ENCODE measurements at regions not wholly inside any gene's neighbourhood (a gene's known extent, or its start where the extent isn't known, plus 50 kb on each side); places are given as distances from the start of the nearest gene placed in this dataset.

DNA sequence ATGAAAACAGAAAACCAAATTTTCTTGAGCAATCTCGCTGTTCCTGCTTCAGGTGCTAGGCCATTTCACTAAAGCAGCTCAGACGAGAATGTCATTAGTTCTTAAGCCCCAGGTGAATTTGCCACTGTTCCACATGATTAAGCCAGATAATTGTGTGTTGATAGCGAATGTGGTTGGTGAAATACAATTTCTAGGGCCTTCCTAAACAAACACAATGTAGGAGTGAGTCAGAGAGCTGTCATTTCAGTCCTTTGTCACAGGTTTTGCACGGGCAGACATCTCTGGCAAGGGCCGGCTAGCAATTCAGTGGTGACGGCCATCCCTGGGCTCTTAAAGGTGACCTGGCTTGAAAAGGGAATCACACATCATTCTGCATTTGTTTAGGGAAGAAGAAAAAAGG lies 170.7 kb downstream of the TMEM182 start:
- Histone ChIP-seq H3K9me3 (no peaks in the 10 kb centered on the region), H3K36me3 (no peaks in the 10 kb centered on the region), H3K4me3 (no peak overlapping the region), H3K27me3 (no peaks in the 10 kb centered on the region), H3K4me1 (no peaks in the 10 kb centered on the region), H3K27ac (no peak overlapping the region)
- TF ChIP-seq, protein P1, sequence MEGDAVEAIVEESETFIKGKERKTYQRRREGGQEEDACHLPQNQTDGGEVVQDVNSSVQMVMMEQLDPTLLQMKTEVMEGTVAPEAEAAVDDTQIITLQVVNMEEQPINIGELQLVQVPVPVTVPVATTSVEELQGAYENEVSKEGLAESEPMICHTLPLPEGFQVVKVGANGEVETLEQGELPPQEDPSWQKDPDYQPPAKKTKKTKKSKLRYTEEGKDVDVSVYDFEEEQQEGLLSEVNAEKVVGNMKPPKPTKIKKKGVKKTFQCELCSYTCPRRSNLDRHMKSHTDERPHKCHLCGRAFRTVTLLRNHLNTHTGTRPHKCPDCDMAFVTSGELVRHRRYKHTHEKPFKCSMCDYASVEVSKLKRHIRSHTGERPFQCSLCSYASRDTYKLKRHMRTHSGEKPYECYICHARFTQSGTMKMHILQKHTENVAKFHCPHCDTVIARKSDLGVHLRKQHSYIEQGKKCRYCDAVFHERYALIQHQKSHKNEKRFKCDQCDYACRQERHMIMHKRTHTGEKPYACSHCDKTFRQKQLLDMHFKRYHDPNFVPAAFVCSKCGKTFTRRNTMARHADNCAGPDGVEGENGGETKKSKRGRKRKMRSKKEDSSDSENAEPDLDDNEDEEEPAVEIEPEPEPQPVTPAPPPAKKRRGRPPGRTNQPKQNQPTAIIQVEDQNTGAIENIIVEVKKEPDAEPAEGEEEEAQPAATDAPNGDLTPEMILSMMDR (IDR thresholded peaks at IDR 0.05) = no peak
- TF ChIP-seq POLR2A (IDR thresholded peaks at IDR 0.05) = no peak
- no peak for DNase-seq

DNA sequence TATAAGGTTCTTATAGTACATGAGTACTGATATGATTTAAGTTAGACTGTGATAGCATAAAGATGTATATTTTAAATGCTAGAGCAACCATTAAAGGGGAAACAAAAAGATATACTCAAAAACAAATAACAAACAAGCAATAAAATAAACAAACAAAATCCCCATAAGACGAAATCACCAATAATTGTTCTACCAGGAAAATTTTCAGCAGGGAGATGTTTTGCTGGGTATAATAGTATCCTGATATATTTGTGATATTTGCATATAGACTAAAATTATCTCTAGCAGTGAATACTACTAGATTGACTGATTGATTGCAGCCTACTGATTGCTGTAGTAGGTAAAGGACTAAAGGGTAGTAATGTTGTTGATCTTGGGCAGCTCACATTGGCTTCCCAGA lies 177.4 kb downstream of the TMEM182 start:
- Histone ChIP-seq H3K27ac (no peak overlapping the region), H3K4me3 (no peak overlapping the region), H3K4me1 (no peaks in the 10 kb centered on the region), H3K27me3 (no peaks in the 10 kb centered on the region), H3K9me3 (no peaks in the 10 kb centered on the region), H3K36me3 (no peaks in the 10 kb centered on the region)
- TF ChIP-seq, protein P1 (IDR thresholded peaks at IDR 0.05) = no peak
- TF ChIP-seq POLR2A (IDR thresholded peaks at IDR 0.05) = no peak
- DNase-seq = no peak

DNA sequence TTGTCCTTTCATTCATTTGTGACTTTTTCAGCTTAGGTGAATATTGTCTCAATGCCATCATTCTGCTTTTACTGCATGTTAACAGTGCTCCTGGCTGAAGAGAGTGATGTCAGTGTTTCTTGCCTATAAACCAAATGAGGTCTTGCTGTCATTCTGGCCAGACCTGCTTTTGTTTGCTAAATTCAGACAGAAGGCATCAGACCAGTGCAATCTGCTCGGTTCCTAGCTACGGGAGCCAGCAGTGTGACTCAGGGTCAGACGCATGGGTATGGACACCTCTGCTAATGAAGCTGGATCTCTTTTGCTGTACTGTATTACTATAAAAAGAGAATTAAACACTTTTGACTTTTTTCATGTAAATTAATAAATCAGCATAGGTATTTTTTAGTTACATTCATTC lies 178.9 kb downstream of the TMEM182 start:
- H3K9me3 ChIP-seq = no peaks in the 10 kb centered on the region

DNA sequence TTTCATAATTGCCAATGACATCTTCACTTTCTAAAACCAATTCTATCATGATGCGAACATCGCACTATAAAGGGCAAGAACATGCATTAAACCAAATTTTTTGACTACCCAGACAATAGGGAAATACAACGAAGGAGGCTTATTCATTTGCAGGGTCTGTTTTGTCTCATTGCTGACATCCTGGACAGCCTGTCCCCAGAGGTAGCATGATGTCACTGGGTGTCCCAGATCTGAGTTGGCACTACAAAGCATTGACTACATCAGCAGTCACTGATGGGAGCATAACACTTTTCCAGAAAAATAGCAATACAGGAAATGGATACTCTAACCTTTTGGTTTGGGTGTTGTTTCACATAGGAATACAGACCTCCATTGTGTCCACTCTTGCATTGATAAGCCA lies 180.3 kb downstream of the TMEM182 start:
- DNase-seq = no peak
- no peak overlapping the region for H3K4me3 ChIP-seq
- H3K27me3 ChIP-seq = no peaks in the 10 kb centered on the region
- H3K4me1 ChIP-seq = no peaks in the 10 kb centered on the region
- no peaks in the 10 kb centered on the region for H3K9me3 ChIP-seq
- no peak for TF ChIP-seq POLR2A (IDR thresholded peaks at IDR 0.05)
- TF ChIP-seq, protein P1 (IDR thresholded peaks at IDR 0.05) = no peak
- no peaks in the 10 kb centered on the region for H3K36me3 ChIP-seq
- H3K27ac ChIP-seq = no peak overlapping the region

More for the DNA sequence above, 178.9 kb downstream of the TMEM182 start:
- Histone ChIP-seq H3K36me3 (no peaks in the 10 kb centered on the region), H3K27ac (no peak overlapping the region), H3K4me3 (no peak overlapping the region), H3K4me1 (no peaks in the 10 kb centered on the region), H3K27me3 (no peaks in the 10 kb centered on the region)
- no peak for TF ChIP-seq POLR2A (IDR thresholded peaks at IDR 0.05)
- TF ChIP-seq, protein P1 (IDR thresholded peaks at IDR 0.05) = no peak
- no peak for DNase-seq

DNA sequence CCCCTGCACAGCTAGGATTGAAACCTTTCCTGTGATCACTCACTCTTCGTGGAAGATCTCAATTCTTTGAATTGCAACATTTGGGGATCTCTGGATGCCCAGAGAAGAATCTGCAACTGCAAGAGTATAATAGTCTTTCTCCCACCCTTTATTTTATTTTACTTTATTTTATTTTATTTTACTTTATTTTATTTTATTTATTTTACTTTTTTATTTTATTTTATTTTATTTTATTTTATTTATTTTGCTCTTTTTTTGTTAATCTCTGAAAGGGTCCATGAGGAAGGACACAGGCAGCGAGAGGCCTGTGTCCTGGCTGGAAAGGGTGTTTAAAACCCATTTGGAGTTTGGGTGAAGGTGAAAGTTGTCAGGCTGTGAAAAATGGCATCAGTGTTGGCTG lies 181.4 kb downstream of the TMEM182 start:
- TF ChIP-seq, protein P1 (IDR thresholded peaks at IDR 0.05) = no peak
- no peak for TF ChIP-seq POLR2A (IDR thresholded peaks at IDR 0.05)

DNA sequence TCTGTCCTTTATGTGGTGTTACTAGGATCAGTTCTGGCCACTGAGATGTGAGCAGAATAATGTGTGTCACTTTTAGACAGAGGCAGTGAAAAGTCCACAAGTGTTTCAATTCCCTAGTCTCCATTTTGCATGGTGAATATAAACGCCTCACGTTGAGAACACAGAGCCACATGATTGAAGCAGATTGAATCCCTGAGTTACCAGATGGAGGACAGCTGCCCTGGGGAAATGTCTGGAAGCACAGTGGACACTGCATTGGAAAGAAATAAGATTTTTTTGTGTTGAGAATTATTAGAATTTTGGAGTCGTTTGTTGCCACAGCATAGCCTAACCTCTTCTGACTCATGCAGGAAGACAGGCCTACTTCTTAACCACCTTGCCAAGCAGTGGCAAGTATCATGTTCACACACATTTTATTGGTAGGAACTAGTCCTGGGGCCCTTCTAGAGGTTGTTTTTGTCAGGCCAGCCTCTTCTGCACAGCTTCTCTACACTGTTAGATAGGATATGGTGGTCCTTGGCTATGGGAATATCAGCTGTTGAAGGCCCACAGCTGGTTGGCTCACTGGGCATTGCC lies 188.6 kb downstream of the TMEM182 start:
- H3K36me3 ChIP-seq = no peaks in the 10 kb centered on the region
- H3K4me1 ChIP-seq = no peaks in the 10 kb centered on the region
- H3K27ac ChIP-seq = no peak overlapping the region
- no peaks in the 10 kb centered on the region for H3K9me3 ChIP-seq
- no peak overlapping the region for H3K4me3 ChIP-seq
- TF ChIP-seq POLR2A (IDR thresholded peaks at IDR 0.05) = no peak
- TF ChIP-seq, protein P1 (IDR thresholded peaks at IDR 0.05) = no peak
- H3K27me3 ChIP-seq = no peaks in the 10 kb centered on the region
- DNase-seq = no peak

More for the DNA sequence above, 181.4 kb downstream of the TMEM182 start:
- Histone ChIP-seq H3K4me3 (no peak overlapping the region), H3K27ac (no peak overlapping the region), H3K4me1 (no peaks in the 10 kb centered on the region), H3K9me3 (no peaks in the 10 kb centered on the region), H3K36me3 (no peaks in the 10 kb centered on the region), H3K27me3 (no peaks in the 10 kb centered on the region)
- no peak for DNase-seq
